Putamen (tissue), 1 donor: ENCODE measurements at regions not wholly inside any gene's neighbourhood (a gene's known extent, or its start where the extent isn't known, plus 50 kb on each side); places are given as distances from the start of the nearest gene placed in this dataset.
"Not testable (repeated sequence)": the region's sequence is repeated elsewhere in the genome, so short reads cannot be mapped to it uniquely, and the experiment has no call there.

ENCODE experiments used
- DNase-seq: peaks from one replicate; pipeline ENCODE4 v3.0.0-alpha.2; 2016; ENCODE audit warnings: low spot score

DNA sequence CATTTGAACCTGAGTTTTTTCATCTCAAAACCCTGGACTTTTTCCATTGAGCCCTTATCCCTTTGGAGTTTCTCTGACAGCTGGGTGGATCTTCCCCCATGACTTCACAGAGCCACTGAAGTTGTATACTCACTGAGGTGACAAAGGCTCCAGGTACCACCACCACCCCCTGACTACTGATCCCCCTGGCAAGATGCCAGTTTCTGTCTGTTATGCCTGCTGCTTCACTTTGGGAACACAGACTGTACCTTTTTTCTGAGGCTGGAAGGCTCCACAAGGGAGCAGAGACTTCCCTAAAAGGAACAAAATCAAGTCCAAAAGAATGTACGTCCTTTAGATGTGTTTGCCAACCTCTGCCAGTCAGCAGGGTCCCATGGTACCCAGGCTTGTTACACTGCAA lies 160.3 kb upstream of the JADE1 start:
- no peak for DNase-seq

DNA sequence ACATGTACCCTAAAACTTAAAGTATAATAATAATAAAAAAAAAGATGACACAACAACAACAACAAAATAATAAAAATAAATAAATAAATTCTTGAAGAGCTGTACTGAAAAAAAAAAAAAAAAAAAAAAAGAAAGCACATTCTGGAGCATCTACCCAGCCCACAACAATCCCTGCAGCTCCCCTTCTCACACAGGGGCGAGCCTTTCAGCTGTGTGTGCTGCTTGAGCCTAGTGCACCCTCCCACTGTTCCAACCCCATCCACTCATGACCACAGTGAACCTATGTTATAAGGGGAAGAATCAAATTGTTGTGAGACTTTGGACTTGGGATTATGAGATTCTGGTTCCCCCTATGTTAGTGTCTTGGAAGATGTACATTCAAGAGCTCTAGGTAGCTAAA lies 161.5 kb upstream of the JADE1 start:
- no peak for DNase-seq

DNA sequence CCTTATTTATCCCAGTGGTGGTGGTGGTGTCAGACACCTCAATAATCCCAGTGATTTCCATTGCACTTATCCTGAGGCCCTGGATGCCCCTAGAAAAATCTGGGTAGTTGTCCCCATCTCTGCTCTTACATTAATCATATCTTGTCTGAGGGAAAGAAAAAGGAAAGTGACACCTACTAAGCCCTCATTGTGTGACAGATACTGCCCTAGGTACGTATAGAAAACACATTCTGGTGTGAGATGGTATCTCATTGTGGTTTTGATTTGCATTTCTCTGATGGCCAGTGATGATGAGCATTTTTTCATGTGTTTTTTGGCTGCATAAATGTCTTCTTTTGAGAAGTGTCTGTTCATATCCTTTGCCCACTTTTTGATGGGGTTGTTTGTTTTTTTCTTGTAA lies 162.6 kb upstream of the JADE1 start:
- not testable (repeated sequence) for DNase-seq

GRCh38 chr4:128644693-128645654 lies 164.5 kb upstream of the JADE1 start:
- DNase-seq, result not testable (repeated sequence)

- DNase-seq, result not testable (repeated sequence)
These were observed 165.4 kb upstream of the JADE1 start for GRCh38 chr4:128644107-128644506.

DNA sequence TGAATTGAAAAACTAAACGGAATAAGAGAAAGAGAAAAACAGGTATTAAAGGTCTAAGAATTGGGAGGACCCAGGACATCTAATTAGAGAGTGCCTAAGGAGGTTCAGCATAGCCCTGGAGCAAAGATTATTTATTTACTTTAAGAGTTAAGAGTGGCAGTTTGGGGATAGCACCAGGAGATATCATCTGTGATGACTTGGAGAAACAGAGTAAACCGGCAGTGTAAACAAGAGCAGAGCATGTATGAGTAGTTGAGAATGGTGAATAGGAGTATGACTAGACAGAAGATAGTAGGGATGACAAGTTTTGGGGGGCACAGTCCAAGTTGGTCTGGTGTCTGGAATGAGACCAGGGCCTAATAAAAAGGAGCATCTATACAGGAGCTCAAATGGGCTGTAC lies 167.9 kb upstream of the JADE1 start:
- not testable (repeated sequence) for DNase-seq

- no peak for DNase-seq
These were observed 169.8 kb upstream of the JADE1 start for GRCh38 chr4:128639541-128640270.

DNA sequence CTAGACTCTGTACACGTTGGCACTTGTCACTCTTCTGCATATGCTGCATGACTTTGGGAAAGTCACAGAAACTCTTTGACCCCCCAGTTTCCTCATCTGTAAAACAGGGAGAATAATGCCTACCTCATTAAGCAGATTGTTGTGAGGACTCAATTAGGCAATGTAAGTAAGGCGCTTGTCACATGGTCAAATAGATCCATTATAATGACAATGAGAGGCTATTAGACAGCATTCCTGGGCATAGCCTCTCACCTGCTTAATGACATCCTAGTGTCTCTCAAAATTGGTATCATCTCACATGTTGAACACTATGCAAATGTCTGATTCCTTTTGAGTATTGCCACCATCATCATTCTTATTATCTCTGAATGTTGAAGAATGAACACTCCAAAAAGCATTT lies 172.6 kb upstream of the JADE1 start:
- no peak for DNase-seq

- no peak for DNase-seq
These were observed 173.4 kb upstream of the JADE1 start for GRCh38 chr4:128635955-128636560.

- DNase-seq, result peak; percentile 52
These were observed 174.2 kb upstream of the JADE1 start for GRCh38 chr4:128635141-128635954.

DNA sequence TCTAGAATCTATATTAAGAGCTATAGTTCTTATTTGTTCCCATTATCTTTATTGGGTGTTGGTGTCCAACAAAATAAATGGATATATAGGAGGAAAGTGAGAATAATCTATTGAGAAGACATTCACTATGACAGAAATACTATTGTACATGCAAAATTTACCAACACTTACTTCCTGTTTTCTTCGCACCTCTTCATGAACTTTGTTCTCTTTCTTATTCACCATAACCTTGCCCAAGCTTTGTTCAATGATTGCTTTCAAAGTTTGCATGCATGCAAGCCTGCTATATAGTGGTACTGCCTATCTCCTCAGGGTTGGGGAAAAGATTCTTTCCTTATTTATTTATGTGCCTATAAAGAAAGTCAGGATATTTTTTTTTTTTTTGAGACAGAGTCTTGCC lies 176.4 kb upstream of the JADE1 start:
- no peak for DNase-seq

DNA sequence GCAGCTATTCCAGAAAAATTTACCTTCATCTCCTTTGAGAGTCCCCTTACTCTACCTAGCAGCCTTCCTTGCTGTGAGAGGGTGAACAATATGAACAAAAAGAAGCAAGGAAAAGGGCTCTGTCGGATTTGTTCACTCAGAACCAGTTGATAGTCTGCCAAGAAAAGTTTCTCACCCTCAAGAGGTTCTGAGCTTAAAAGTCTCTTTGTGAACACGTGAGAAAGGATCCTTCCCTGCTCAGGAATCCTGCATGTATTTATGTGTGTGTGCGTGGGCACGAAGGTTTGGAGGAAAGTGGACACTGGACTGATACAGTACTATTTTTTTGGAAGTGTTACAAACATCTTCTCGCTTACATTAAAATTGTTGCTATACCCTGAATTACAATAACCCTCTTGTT lies 178.6 kb upstream of the JADE1 start:
- no peak for DNase-seq

DNA sequence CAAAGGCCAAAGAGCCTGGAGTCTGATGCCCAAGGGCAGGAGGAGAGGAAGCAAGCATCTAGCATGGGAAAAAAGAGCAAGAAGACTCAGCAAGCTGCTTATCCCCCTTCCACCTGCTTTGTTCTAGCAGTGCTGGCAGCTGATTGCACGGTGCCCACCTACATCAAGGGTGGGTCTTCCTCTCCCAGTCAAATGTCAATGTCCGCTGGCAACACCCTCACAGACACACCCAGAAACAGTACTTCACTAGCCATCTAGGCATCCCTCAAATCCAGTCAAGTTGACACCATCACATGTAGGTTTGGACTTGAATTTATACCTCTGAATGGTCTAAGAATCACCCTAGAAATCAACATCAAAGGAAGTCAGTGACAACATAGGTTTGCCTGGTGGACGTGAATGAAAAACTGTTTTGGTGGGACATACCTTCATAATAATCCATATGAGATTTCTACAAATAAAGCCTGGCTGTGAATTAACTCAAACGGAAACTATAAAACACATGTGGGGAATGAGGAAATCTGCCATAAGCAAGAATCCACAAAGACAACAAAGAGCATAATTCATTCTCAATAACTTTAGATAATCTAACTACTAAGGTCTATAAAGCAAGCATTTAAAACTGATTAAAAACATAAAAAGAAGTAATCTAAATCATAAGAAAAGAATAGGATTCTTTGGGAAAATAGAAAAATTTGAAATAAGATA lies 185.8 kb upstream of the JADE1 start:
- no peak for DNase-seq

- not testable (repeated sequence) for DNase-seq
These were observed 189.1 kb upstream of the JADE1 start for GRCh38 chr4:128620279-128620965.

- DNase-seq, result no peak
These were observed 194.3 kb upstream of the JADE1 start for GRCh38 chr4:128615197-128615596.

- no peak for DNase-seq
These were observed 201.5 kb upstream of the JADE1 start for GRCh38 chr4:128608006-128608405.

DNA sequence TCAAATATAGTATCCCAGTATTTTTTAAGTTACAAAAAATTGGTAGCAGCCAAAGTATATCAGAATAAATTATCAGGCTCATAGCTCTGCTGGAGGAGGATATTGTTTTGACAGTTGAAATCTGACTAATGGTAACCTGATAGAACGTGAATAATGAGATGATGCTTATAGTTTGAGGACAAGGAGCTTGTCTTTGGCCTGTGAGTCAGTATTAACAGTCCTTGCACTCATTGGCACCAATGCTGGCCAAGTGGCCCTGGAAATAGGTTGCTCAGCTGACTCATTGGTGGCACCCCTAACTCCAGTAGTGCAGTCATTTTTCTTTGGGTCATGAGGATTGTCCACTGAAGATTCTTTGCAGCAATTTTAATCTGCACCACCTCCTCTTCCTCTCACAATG lies 203.3 kb upstream of the JADE1 start:
- no peak for DNase-seq

- DNase-seq, result no peak
These were observed 204.7 kb upstream of the JADE1 start for GRCh38 chr4:128604840-128605239.

- no peak for DNase-seq
These were observed 205.3 kb upstream of the JADE1 start for GRCh38 chr4:128604204-128604603.

- no peak for DNase-seq
These were observed 206.4 kb upstream of the JADE1 start for GRCh38 chr4:128603081-128603480.
